GM19324 (cell line): ENCODE measurements at regions not wholly inside any gene's neighbourhood (a gene's known extent, or its start where the extent isn't known, plus 50 kb on each side); places are given as distances from the start of the nearest gene placed in this dataset.

Experiments used
- ATAC-seq: cut with Tn5 transposase; IDR thresholded peaks from one replicate; pipeline ENCODE4 v1.9.1; 2021; ENCODE audit warnings: mild to moderate bottlenecking, moderate library complexity; ENCODE audit not compliant: unreplicated experiment, low FRiP score

GRCh38 chr11:80849253-80849652 lies 1408.4 kb upstream of the TENM4 start:
- no peak for ATAC-seq

- peak; percentile 92 for ATAC-seq
Observed at GRCh38 chr11:80846979-80847378, 1406.1 kb upstream of the TENM4 start.

- no peak for ATAC-seq
Observed at GRCh38 chr11:80846442-80846841, 1405.6 kb upstream of the TENM4 start.

- no peak for ATAC-seq
Observed at GRCh38 chr11:80844110-80844819, 1403.4 kb upstream of the TENM4 start.

- ATAC-seq, result no peak
Observed at GRCh38 chr11:80843266-80843974, 1402.6 kb upstream of the TENM4 start.

- ATAC-seq, result no peak
Observed at GRCh38 chr11:80842246-80842645, 1401.4 kb upstream of the TENM4 start.

- ATAC-seq, result no peak
Observed at GRCh38 chr11:80841675-80842074, 1400.8 kb upstream of the TENM4 start.

GRCh38 chr11:80838153-80838552 lies 1397.3 kb upstream of the TENM4 start:
- ATAC-seq, result peak; percentile 53

- ATAC-seq, result no peak
Observed at GRCh38 chr11:80837051-80837450, 1396.2 kb upstream of the TENM4 start.

- no peak for ATAC-seq
Observed at GRCh38 chr11:80831374-80831773, 1390.5 kb upstream of the TENM4 start.

GRCh38 chr11:80827781-80828180 lies 1387.0 kb upstream of the TENM4 start:
- no peak for ATAC-seq

GRCh38 chr11:80826808-80827207 lies 1386.0 kb upstream of the TENM4 start:
- no peak for ATAC-seq

- no peak for ATAC-seq
Observed at GRCh38 chr11:80822308-80822707, 1381.5 kb upstream of the TENM4 start.

GRCh38 chr11:80819271-80819670 lies 1378.4 kb upstream of the TENM4 start:
- ATAC-seq, result no peak

- ATAC-seq, result peak; percentile 58
Observed at GRCh38 chr11:80816966-80817365, 1376.1 kb upstream of the TENM4 start.

- ATAC-seq, result peak; percentile 22
Observed at GRCh38 chr11:80816454-80816847, 1375.6 kb upstream of the TENM4 start.

- ATAC-seq, result peak; percentile 81
Observed at GRCh38 chr11:80815752-80816453, 1375.1 kb upstream of the TENM4 start.

GRCh38 chr11:80814813-80815212 lies 1374.0 kb upstream of the TENM4 start:
- ATAC-seq, result no peak

- no peak for ATAC-seq
Observed at GRCh38 chr11:80810695-80811094, 1369.9 kb upstream of the TENM4 start.

GRCh38 chr11:80798174-80798573 lies 1357.3 kb upstream of the TENM4 start:
- ATAC-seq, result no peak

GRCh38 chr11:80783561-80783960 lies 1342.7 kb upstream of the TENM4 start:
- no peak for ATAC-seq
